ENCODE measurements at regions not wholly inside any gene's neighbourhood (a gene's known extent, or its start where the extent isn't known, plus 50 kb on each side); places are given as distances from the start of the nearest gene placed in this dataset.
"Not testable (repeated sequence)": the region's sequence is repeated elsewhere in the genome, so short reads cannot be mapped to it uniquely, and the experiment has no call there.

- H3K27me3 ChIP-seq; intact Hi-C loops (cut with DNase I; ENCODE audit: low total_unique reads); H3K36me3 ChIP-seq (ENCODE audit: low read depth, missing control alignments); H3K9me3 ChIP-seq; H3K4me1 ChIP-seq; DNase-seq; H3K27ac ChIP-seq; H3K4me3 ChIP-seq: not testable (repeated sequence)
- 71 to 79% methylated on average over 3 to 6 of the region's 6 CpGs for WGBS, 2 donors
Observed at GRCh38 chr1:120465900-120466299, 51.1 kb downstream of the NBPF8 start.

GRCh38 chr1:120477663-120478062 is 62.8 kb downstream of the NBPF8 start:
- H3K4me3 ChIP-seq; intact Hi-C loops (cut with DNase I; ENCODE audit: low total_unique reads); H3K27ac ChIP-seq; H3K27me3 ChIP-seq; H3K4me1 ChIP-seq; DNase-seq; H3K9me3 ChIP-seq; H3K36me3 ChIP-seq (ENCODE audit: low read depth, missing control alignments): not testable (repeated sequence)
- WGBS, 2 donors, result 82 to 83% methylated on average over 4 of the region's 4 CpGs

GRCh38 chr1:120478400-120478799 is 63.6 kb downstream of the NBPF8 start:
- H3K9me3 ChIP-seq; H3K4me3 ChIP-seq; H3K27ac ChIP-seq; DNase-seq; H3K4me1 ChIP-seq; H3K27me3 ChIP-seq; intact Hi-C loops (cut with DNase I; ENCODE audit: low total_unique reads); H3K36me3 ChIP-seq (ENCODE audit: low read depth, missing control alignments): not testable (repeated sequence)
- WGBS, 2 donors, result 75% methylated on average over 1 of the region's 5 CpGs; no CpG with 5 or more reads in 1 of the 2 donors

- intact Hi-C loops (cut with DNase I; ENCODE audit: low total_unique reads); H3K27me3 ChIP-seq; DNase-seq; H3K9me3 ChIP-seq; H3K4me3 ChIP-seq; H3K27ac ChIP-seq; H3K36me3 ChIP-seq (ENCODE audit: low read depth, missing control alignments); H3K4me1 ChIP-seq: not testable (repeated sequence)
- WGBS, 2 donors, result 100% methylated on average over 1 of the region's 2 CpGs; no CpG with 5 or more reads in 1 of the 2 donors
Observed at GRCh38 chr1:120487542-120487941, 72.7 kb downstream of the NBPF8 start.

GRCh38 chr1:120489217-120489616 is 74.4 kb downstream of the NBPF8 start:
- H3K27me3 ChIP-seq; H3K4me1 ChIP-seq; H3K9me3 ChIP-seq; H3K4me3 ChIP-seq; DNase-seq; H3K36me3 ChIP-seq (ENCODE audit: low read depth, missing control alignments); H3K27ac ChIP-seq; intact Hi-C loops (cut with DNase I; ENCODE audit: low total_unique reads): not testable (repeated sequence)
- WGBS, 2 donors, result 95 to 100% methylated on average over 6 to 8 of the region's 8 CpGs

GRCh38 chr1:120497145-120497544 is 82.3 kb downstream of the NBPF8 start:
- H3K36me3 ChIP-seq (ENCODE audit: low read depth, missing control alignments); H3K27ac ChIP-seq; H3K4me3 ChIP-seq; intact Hi-C loops (cut with DNase I; ENCODE audit: low total_unique reads); H3K9me3 ChIP-seq; DNase-seq; H3K27me3 ChIP-seq; H3K4me1 ChIP-seq: not testable (repeated sequence)
- no CpG with 5 or more reads among the region's 3 CpGs for WGBS, 2 donors

- H3K9me3 ChIP-seq; H3K4me1 ChIP-seq; intact Hi-C loops (cut with DNase I; ENCODE audit: low total_unique reads); DNase-seq; H3K36me3 ChIP-seq (ENCODE audit: low read depth, missing control alignments); H3K27me3 ChIP-seq; H3K27ac ChIP-seq; H3K4me3 ChIP-seq: not testable (repeated sequence)
- WGBS, 2 donors, result 100% methylated on average over 2 of the region's 3 CpGs; no CpG with 5 or more reads in 1 of the 2 donors
Observed at GRCh38 chr1:120503284-120503683, 88.4 kb downstream of the NBPF8 start.

GRCh38 chr1:120506352-120506751 is 91.5 kb downstream of the NBPF8 start:
- WGBS, 2 donors, result 95 to 100% methylated on average over 1 to 2 of the region's 2 CpGs
- H3K36me3 ChIP-seq (ENCODE audit: low read depth, missing control alignments); H3K4me3 ChIP-seq; DNase-seq; H3K27me3 ChIP-seq; H3K4me1 ChIP-seq; intact Hi-C loops (cut with DNase I; ENCODE audit: low total_unique reads); H3K9me3 ChIP-seq; H3K27ac ChIP-seq: not testable (repeated sequence)

- 97% methylated on average over 3 of the region's 3 CpGs; no CpG with 5 or more reads in 1 of the 2 donors for WGBS, 2 donors
- H3K4me1 ChIP-seq; H3K36me3 ChIP-seq (ENCODE audit: low read depth, missing control alignments); H3K27ac ChIP-seq; H3K9me3 ChIP-seq; intact Hi-C loops (cut with DNase I; ENCODE audit: low total_unique reads); H3K4me3 ChIP-seq; DNase-seq; H3K27me3 ChIP-seq: not testable (repeated sequence)
Observed at GRCh38 chr1:120508351-120508750, 93.5 kb downstream of the NBPF8 start.

- H3K4me1 ChIP-seq; H3K9me3 ChIP-seq; intact Hi-C loops (cut with DNase I; ENCODE audit: low total_unique reads); H3K36me3 ChIP-seq (ENCODE audit: low read depth, missing control alignments); H3K4me3 ChIP-seq; H3K27me3 ChIP-seq; H3K27ac ChIP-seq; DNase-seq: not testable (repeated sequence)
- 90% methylated on average over 3 of the region's 5 CpGs; no CpG with 5 or more reads in 1 of the 2 donors for WGBS, 2 donors
Observed at GRCh38 chr1:120509258-120509657, 94.4 kb downstream of the NBPF8 start.

- H3K27ac ChIP-seq; intact Hi-C loops (cut with DNase I; ENCODE audit: low total_unique reads); H3K4me1 ChIP-seq; H3K36me3 ChIP-seq (ENCODE audit: low read depth, missing control alignments); H3K4me3 ChIP-seq; DNase-seq; H3K9me3 ChIP-seq; H3K27me3 ChIP-seq: not testable (repeated sequence)
- WGBS, 2 donors, result no CpG with 5 or more reads among the region's 1 CpG
Observed at GRCh38 chr1:120513099-120513498, 98.3 kb downstream of the NBPF8 start.

GRCh38 chr1:120513531-120513930 is 98.7 kb downstream of the NBPF8 start:
- DNase-seq; H3K36me3 ChIP-seq (ENCODE audit: low read depth, missing control alignments); H3K9me3 ChIP-seq; H3K27me3 ChIP-seq; H3K4me1 ChIP-seq; intact Hi-C loops (cut with DNase I; ENCODE audit: low total_unique reads); H3K27ac ChIP-seq; H3K4me3 ChIP-seq: not testable (repeated sequence)
- WGBS, 2 donors, result no CpG with 5 or more reads among the region's 4 CpGs

GRCh38 chr1:120519196-120519595 is 104.4 kb downstream of the NBPF8 start:
- WGBS, 2 donors, result no CpG with 5 or more reads among the region's 8 CpGs
- intact Hi-C loops (cut with DNase I; ENCODE audit: low total_unique reads); DNase-seq: not testable (repeated sequence)

More at GRCh38 chr1:120519196-120519595, 104.4 kb downstream of the NBPF8 start:
- not testable (repeated sequence) for H3K4me1 ChIP-seq; H3K27ac ChIP-seq; H3K27me3 ChIP-seq; H3K9me3 ChIP-seq; H3K36me3 ChIP-seq (ENCODE audit: low read depth, missing control alignments); H3K4me3 ChIP-seq
